ENCODE measurements at regions not wholly inside any gene's neighbourhood (a gene's known extent, or its start where the extent isn't known, plus 50 kb on each side); places are given as distances from the start of the nearest gene placed in this dataset.

GRCh38 chr9:95757439-95757838 is 118.1 kb upstream of the ERCC6L2 start:
- no peak for TF ChIP-seq NR3C1 (CRISPR knock-in tag; conservative IDR thresholded peaks at IDR 0.05; ENCODE audit: low read depth)
- no peak for TF ChIP-seq ZNF423 (CRISPR knock-in tag; IDR thresholded peaks at IDR 0.05)
- TF ChIP-seq FOXJ3 (CRISPR knock-in tag; IDR thresholded peaks at IDR 0.05; ENCODE audit: borderline replicate concordance): no peak
- no peak for TF ChIP-seq ZNF263 (CRISPR knock-in tag; IDR thresholded peaks at IDR 0.05; ENCODE audit: low read depth)
- no peak for TF ChIP-seq NFYB (CRISPR knock-in tag; conservative IDR thresholded peaks at IDR 0.05; ENCODE audit: low read depth)
- no peak for TF ChIP-seq SMAD3 (CRISPR knock-in tag; IDR thresholded peaks at IDR 0.05; ENCODE audit: borderline replicate concordance)
- TF ChIP-seq CTCF (IDR thresholded peaks at IDR 0.05): no peak
- TF ChIP-seq, protein P1, sequence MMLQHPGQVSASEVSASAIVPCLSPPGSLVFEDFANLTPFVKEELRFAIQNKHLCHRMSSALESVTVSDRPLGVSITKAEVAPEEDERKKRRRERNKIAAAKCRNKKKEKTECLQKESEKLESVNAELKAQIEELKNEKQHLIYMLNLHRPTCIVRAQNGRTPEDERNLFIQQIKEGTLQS (CRISPR knock-in tag; conservative IDR thresholded peaks at IDR 0.05): no peak
- TF ChIP-seq, protein P2, sequence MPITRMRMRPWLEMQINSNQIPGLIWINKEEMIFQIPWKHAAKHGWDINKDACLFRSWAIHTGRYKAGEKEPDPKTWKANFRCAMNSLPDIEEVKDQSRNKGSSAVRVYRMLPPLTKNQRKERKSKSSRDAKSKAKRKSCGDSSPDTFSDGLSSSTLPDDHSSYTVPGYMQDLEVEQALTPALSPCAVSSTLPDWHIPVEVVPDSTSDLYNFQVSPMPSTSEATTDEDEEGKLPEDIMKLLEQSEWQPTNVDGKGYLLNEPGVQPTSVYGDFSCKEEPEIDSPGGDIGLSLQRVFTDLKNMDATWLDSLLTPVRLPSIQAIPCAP (CRISPR knock-in tag; IDR thresholded peaks at IDR 0.05): no peak
- TF ChIP-seq ZNF671 (CRISPR knock-in tag; IDR thresholded peaks at IDR 0.05): no peak
- TF ChIP-seq IRF2 (CRISPR knock-in tag; IDR thresholded peaks at IDR 0.05; ENCODE audit: borderline replicate concordance, low read depth): no peak
- no peak for TF ChIP-seq TEAD4 (CRISPR knock-in tag; IDR thresholded peaks at IDR 0.05)

Measured in WTC11 (cell line).